ENCODE measurements at regions not wholly inside any gene's neighbourhood (a gene's known extent, or its start where the extent isn't known, plus 50 kb on each side); places are given as distances from the start of the nearest gene placed in this dataset.

- TF ChIP-seq KAT2A (conservative IDR thresholded peaks at IDR 0.05; ENCODE audit: control insufficient read depth, low read depth, low read length): no peak
- TF ChIP-seq TAF1 (IDR thresholded peaks at IDR 0.05; ENCODE audit: borderline replicate concordance, low read depth, low read length): no peak
- no peak for TF ChIP-seq BHLHE40 (IDR thresholded peaks at IDR 0.05; ENCODE audit: borderline replicate concordance in 1 of 2, low read depth in 2 of 2, low read length in 1 of 2)
Measured at GRCh38 chr13:39862900-39863299, 207.4 kb downstream of the COG6 start (continued).

- Histone ChIP-seq H3K9me3 (replicated peaks; ENCODE audit: control insufficient read depth, insufficient read depth, low read length) (no peaks in the 10 kb centered on the region; the same call in 2 of the 3 replicates), H3K9ac (ENCODE audit: control insufficient read depth, insufficient read depth, low read length) (no peak overlapping the region), H4K20me1 (ENCODE audit: control insufficient read depth, insufficient read depth) (no peaks in the 10 kb centered on the region), H3K4me1 (ENCODE audit: control insufficient read depth, insufficient read depth, low read length) (no peaks in the 10 kb centered on the region), H3K27ac (ENCODE audit: control insufficient read depth, insufficient read depth) (no peak overlapping the region), H3K27me3 (replicated peaks in 1 of 2; ENCODE audit: control insufficient read depth in 2 of 2, insufficient read depth in 2 of 2, low read length in 1 of 2) (no peaks in the 10 kb centered on the region; a peak in 1 of 4 replicates), H3K79me2 (ENCODE audit: control insufficient read depth, insufficient read depth, low read length) (no peaks in the 10 kb centered on the region), H3K4me3 (no peak overlapping the region), H3K36me3 (ENCODE audit: control insufficient read depth in 2 of 2, insufficient read depth in 2 of 2, low read length in 1 of 2) (no peaks in the 10 kb centered on the region), H3K4me2 (ENCODE audit: control insufficient read depth, insufficient read depth) (no peak overlapping the region), H2AFZ (ENCODE audit: control insufficient read depth, low read depth, low read length) (no peak overlapping the region)
- TF ChIP-seq ZNF24 (IDR thresholded peaks at IDR 0.05): no peak
- no peak for TF ChIP-seq TAF1 (IDR thresholded peaks at IDR 0.05; ENCODE audit: borderline replicate concordance, low read depth, low read length)
- no peak for TF ChIP-seq ZNF622 (IDR thresholded peaks at IDR 0.05)
- no peak for TF ChIP-seq HDAC2 (IDR thresholded peaks at IDR 0.05)
- no peak for TF ChIP-seq IKZF1 (conservative IDR thresholded peaks at IDR 0.05)
- no peak for TF ChIP-seq E4F1 (IDR thresholded peaks at IDR 0.05; ENCODE audit: borderline replicate concordance, partially characterized antibody)
- TF ChIP-seq CREB1 (IDR thresholded peaks at IDR 0.05; ENCODE audit: low read depth): no peak
- TF ChIP-seq BCL11A (IDR thresholded peaks at IDR 0.05; ENCODE audit: low read depth, low read length): no peak
- in situ Hi-C loops (cut with MboI) (no loop called here), intact Hi-C loops (cut with micrococcal nuclease; ENCODE audit: unreplicated experiment) (no loop called here)
- SMC1A ChIA-PET (ENCODE audit: uncharacterized antibody, unreplicated experiment): no interaction called here
- no peak for FAIRE-seq
- no TSS peak for BruUV-seq (replicated peaks)
- no peak for ATAC-seq
- WGBS (ENCODE audit: insufficient coverage, insufficient replicate concordance, low lambda C conversion rate, missing lambda C conversion rate): 62% methylated on average over 5 of the region's 5 CpGs
- RAD21 ChIA-PET (ENCODE audit: unreplicated experiment): no interaction called here
- CTCF ChIA-PET: no interaction called here
- POLR2A ChIA-PET: no interaction called here
- no peak for DNase-seq (ENCODE audit: low read depth, low spot score)
Measured at GRCh38 chr13:39864221-39864620, 208.8 kb downstream of the COG6 start.
